HCT116 (cell line): ENCODE measurements at regions not wholly inside any gene's neighbourhood (a gene's known extent, or its start where the extent isn't known, plus 50 kb on each side); places are given as distances from the start of the nearest gene placed in this dataset.

Source experiments
- ATAC-seq: fragments of 200-7000 bp; cut with Tn5 transposase; 2 replicates; pipeline ENCODE4 v1.9.1; 2020; ENCODE audit warnings: mild to moderate bottlenecking, moderate library complexity
- BruUV-seq: library from RNA; stranded (reverse); fragments of 400-500 nt; replicated peaks from 2 replicates; lab custom pipeline; 2021; lab: Mats Ljungman, UMichigan
- CTCF ChIA-PET: fragments of 300-600 bp; sonication (Branson Sonifier 250); formaldehyde crosslinking; loops from one replicate; lab custom pipeline; 2021; ENCODE audit warnings: antibody characterized with exemption; lab: Charles Lee
- POLR2A ChIA-PET: fragments of 300-600, 350-600 bp; sonication (Branson Sonifier 250); formaldehyde crosslinking; loops from one replicate; lab custom pipeline; 2021; ENCODE audit warnings: antibody characterized with exemption; lab: Charles Lee
- RAD21 ChIA-PET, 2 experiments: fragments of 300-600 bp; sonication (Branson Sonifier 250); formaldehyde crosslinking; loops; one replicate each; lab custom pipeline; 2023; ENCODE audit warnings: low total read pairs in 2 of 2; ENCODE audit not compliant: uncharacterized antibody in 2 of 2, unreplicated experiment in 2 of 2, low non-redundant PET in 1 of 2; lab: Charles Lee
- DNase-seq: peaks from one replicate; pipeline ENCODE4 v3.0.0-alpha.2; 2010; ENCODE audit warnings: low read depth, low spot score
- H2AFZ ChIP-seq: fragments of 200-600 bp; shearing (Covaris generic), sonication (generic); 2 replicates; pipeline ENCODE4 v1.6.1; 2017; ENCODE audit warnings: low read depth, mixed run types, mixed read lengths, antibody characterized with exemption, low read length; ENCODE audit not compliant: poor library complexity, severe bottlenecking
- H3K27ac ChIP-seq: 2 replicates; pipeline ENCODE4 v1.5.1; 2012; ENCODE audit warnings: low read depth, low read length
- H3K27me3 ChIP-seq: fragments of 200-600 bp; sonication (generic); 2 replicates; pipeline ENCODE4 v1.6.1; 2016; ENCODE audit warnings: mixed run types, low read length, mixed read lengths; ENCODE audit not compliant: insufficient read depth
- H3K36me3 ChIP-seq, 2 experiments: fragments of 200-500 bp in 1 of 2; fragments of 200-600 bp in 1 of 2; sonication (Bioruptor generic) in 1 of 2; sonication (generic) in 1 of 2; 2 replicates each; pipeline versions ENCODE4 v1.5.1 to v1.6.1; 2014 to 2016; ENCODE audit warnings: low read length in 2 of 2, inconsistent platforms in 1 of 2, mixed read lengths in 1 of 2, mixed run types in 1 of 2; ENCODE audit not compliant: insufficient read depth in 2 of 2, control insufficient read depth in 1 of 2
- H3K4me1 ChIP-seq, 2 experiments: fragments of 200-600 bp in 1 of 2; sonication (generic) in 1 of 2; 2 replicates each; pipeline versions ENCODE4 v1.5.1 to v1.6.1; 2012 to 2017; ENCODE audit warnings: low read length in 2 of 2, inconsistent platforms in 1 of 2, mild to moderate bottlenecking in 1 of 2, mixed read lengths in 1 of 2, mixed run types in 1 of 2, moderate library complexity in 1 of 2; ENCODE audit not compliant: insufficient read depth in 2 of 2, control insufficient read depth in 1 of 2
- H3K4me2 ChIP-seq: fragments of 200-600 bp; sonication (generic); 2 replicates; pipeline ENCODE4 v1.6.1; 2017; ENCODE audit warnings: mixed run types, low read length, mixed read lengths
- H3K4me3 ChIP-seq, 2 experiments: fragments of 200-600 bp in 1 of 2; sonication (generic) in 1 of 2; replicated peaks in 1 of 2; 2 replicates each; pipeline ENCODE4 v1.5.1; 2011 to 2016; ENCODE audit warnings: low read length in 2 of 2, control low read depth in 1 of 2, low read depth in 1 of 2, mild to moderate bottlenecking in 1 of 2, mixed read lengths in 1 of 2, mixed run types in 1 of 2
- H3K79me2 ChIP-seq: fragments of 200-600 bp; sonication (generic); 2 replicates; pipeline ENCODE4 v1.6.1; 2017; ENCODE audit warnings: mild to moderate bottlenecking, mixed run types, low read length, moderate library complexity, mixed read lengths; ENCODE audit not compliant: insufficient read depth
- H3K9ac ChIP-seq: fragments of 200-600 bp; sonication (generic); 2 replicates; pipeline ENCODE4 v1.6.1; 2016; ENCODE audit warnings: low read length, mixed read lengths
- H3K9me2 ChIP-seq: fragments of 200-600 bp; sonication (generic), shearing (Covaris generic); 2 replicates; pipeline ENCODE4 v1.6.1; 2017; ENCODE audit warnings: mixed run types, mild to moderate bottlenecking, moderate library complexity; ENCODE audit not compliant: insufficient read depth
- H3K9me3 ChIP-seq, 2 experiments: fragments of 200-500 bp in 1 of 2; fragments of 200-600 bp in 1 of 2; sonication (Bioruptor generic) in 1 of 2; sonication (generic) in 1 of 2; 2 replicates each; pipeline ENCODE4 v1.6.1; 2014 to 2017; ENCODE audit warnings: low read length in 2 of 2, mixed read lengths in 2 of 2, inconsistent platforms in 1 of 2, low read depth in 1 of 2, mild to moderate bottlenecking in 1 of 2, mixed run types in 1 of 2, moderate library complexity in 1 of 2; ENCODE audit not compliant: control insufficient read depth in 1 of 2, insufficient read depth in 1 of 2
- H4K20me1 ChIP-seq: fragments of 200-600 bp; sonication (generic), shearing (Covaris generic); 2 replicates; pipeline ENCODE4 v1.6.1; 2017; ENCODE audit warnings: mixed run types, mild to moderate bottlenecking, moderate library complexity; ENCODE audit not compliant: insufficient read depth
- CEBPB ChIP-seq: IDR thresholded peaks from 2 replicates; pipeline ENCODE4 v1.6.1; 2012; ENCODE audit warnings: low read depth
- CTCF ChIP-seq, 3 experiments: fragments of 200-600 bp in 1 of 3; sonication (generic) in 1 of 3; IDR thresholded peaks in 2 of 3; conservative IDR thresholded peaks in 1 of 3; 2 replicates each; pipeline ENCODE4 v1.5.1; 2012 to 2017; ENCODE audit warnings: low read depth in 2 of 3, low read length in 2 of 3, antibody characterized with exemption in 1 of 3, borderline replicate concordance in 1 of 3, control low read depth in 1 of 3, mild to moderate bottlenecking in 1 of 3, mixed read lengths in 1 of 3, mixed run types in 1 of 3, moderate library complexity in 1 of 3; ENCODE audit not compliant: insufficient read depth in 1 of 3
- EZH2 ChIP-seq: fragments of 200-600 bp; sonication (generic); IDR thresholded peaks from 2 replicates; pipeline ENCODE4 v1.6.1; 2017; ENCODE audit warnings: antibody characterized with exemption, mixed run types
- ZFX ChIP-seq: fragments of 450-650 bp; IDR thresholded peaks from 2 replicates; pipeline ENCODE4 v1.6.1; 2017
- ZNF274 ChIP-seq: fragments of 200-500 bp; sonication (Bioruptor generic); IDR thresholded peaks from 2 replicates; pipeline ENCODE4 v1.6.1; 2014; ENCODE audit warnings: mild to moderate bottlenecking, low read depth, low read length, inconsistent platforms
- intact Hi-C: fragments of 100-400 bp; cut with micrococcal nuclease; formaldehyde crosslinking; loops from 2 replicates; pipeline ENCODE4 v1.10.0; 2022
- TF ChIP-seq, protein P1 (sequence below): IDR thresholded peaks from 2 replicates; pipeline ENCODE4 v1.6.1; 2012
- TF ChIP-seq, protein P2 (sequence below): IDR thresholded peaks from 2 replicates; pipeline ENCODE4 v1.6.1; 2012

DNA sequence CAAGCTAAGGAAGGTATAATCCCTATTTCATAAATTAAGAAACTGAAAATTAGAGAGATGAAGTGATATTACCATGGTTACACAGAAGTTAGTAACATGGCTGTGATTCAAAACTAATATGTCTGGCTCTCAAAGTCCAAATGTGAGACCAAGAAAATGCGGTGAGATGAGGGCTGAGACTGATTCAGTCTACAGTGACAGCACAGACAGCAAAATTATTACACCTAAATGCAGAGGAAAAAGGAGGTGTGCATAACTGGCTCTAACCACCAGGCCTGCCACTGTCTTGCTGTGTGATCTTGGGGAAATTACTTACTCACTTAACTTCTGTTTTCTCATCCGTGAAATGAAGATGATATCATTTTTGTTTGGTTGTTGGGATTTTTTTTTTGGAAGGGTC, 270.0 kb upstream of the SOX9 start:
- Histone ChIP-seq H4K20me1 (no peaks in the 10 kb centered on the region), H3K27me3 (no peaks in the 10 kb centered on the region), H3K36me3 (no peaks in the 10 kb centered on the region), H3K9ac (no peak overlapping the region), H3K27ac (no peak overlapping the region), H3K9me3 (no peaks in the 10 kb centered on the region), H3K4me1 (no peaks in the 10 kb centered on the region), H2AFZ (no peak overlapping the region), H3K9me2 (no peaks in the 10 kb centered on the region), H3K79me2 (no peaks in the 10 kb centered on the region), H3K4me2 (no peak overlapping the region), H3K4me3 (no peak overlapping the region)
- intact Hi-C loops = no loop called here
- DNase-seq = no peak
- ATAC-seq = no peak
- ChIA-PET POLR2A (no interaction called here), CTCF (no interaction called here), RAD21 (no interaction called here)
- BruUV-seq = no TSS peak
- TF ChIP-seq ZNF274 (no peak), ZFX (no peak), EZH2 (no peak), CTCF (IDR thresholded peaks at IDR 0.05 in 2 of 3, conservative IDR thresholded peaks at IDR 0.05 in 1 of 3; ENCODE audit: borderline replicate concordance in 1 of 3, insufficient read depth in 1 of 3, low read depth in 2 of 3, low read length in 2 of 3) (no peak)
- TF ChIP-seq, protein P1, sequence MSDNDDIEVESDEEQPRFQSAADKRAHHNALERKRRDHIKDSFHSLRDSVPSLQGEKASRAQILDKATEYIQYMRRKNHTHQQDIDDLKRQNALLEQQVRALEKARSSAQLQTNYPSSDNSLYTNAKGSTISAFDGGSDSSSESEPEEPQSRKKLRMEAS = no peak
- TF ChIP-seq, protein P2, sequence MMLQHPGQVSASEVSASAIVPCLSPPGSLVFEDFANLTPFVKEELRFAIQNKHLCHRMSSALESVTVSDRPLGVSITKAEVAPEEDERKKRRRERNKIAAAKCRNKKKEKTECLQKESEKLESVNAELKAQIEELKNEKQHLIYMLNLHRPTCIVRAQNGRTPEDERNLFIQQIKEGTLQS = no peak

DNA sequence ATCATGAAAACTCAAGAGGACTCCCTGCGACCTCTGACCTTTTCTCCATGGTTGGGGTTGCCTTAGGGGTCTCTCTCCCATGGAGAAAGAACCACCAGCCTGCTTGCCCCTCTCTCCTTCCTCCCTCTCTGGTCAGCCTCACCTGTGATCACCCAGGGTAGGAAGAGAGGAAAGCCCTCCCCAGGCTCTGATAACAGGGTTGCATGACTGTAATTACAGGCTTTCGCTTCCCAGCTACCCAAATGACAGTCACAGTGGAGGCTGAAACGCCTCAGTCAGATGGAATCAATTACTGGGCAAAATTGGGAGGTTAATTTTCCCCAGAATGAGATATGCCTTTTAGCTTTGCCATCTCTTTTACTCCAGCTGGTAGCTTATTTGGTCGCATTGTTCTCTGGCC, 265.8 kb upstream of the SOX9 start:
- H3K9ac ChIP-seq = no peak overlapping the region
- no peaks in the 10 kb centered on the region for H4K20me1 ChIP-seq
- ChIA-PET CTCF (no interaction called here), POLR2A (no interaction called here), RAD21 (no interaction called here)
- H3K4me3 ChIP-seq = no peak overlapping the region
- BruUV-seq = no TSS peak
- DNase-seq = no peak
- H3K4me1 ChIP-seq = no peaks in the 10 kb centered on the region
- H3K9me2 ChIP-seq = no peaks in the 10 kb centered on the region
- H3K9me3 ChIP-seq = no peaks in the 10 kb centered on the region
- no peak overlapping the region for H3K4me2 ChIP-seq
- no peak overlapping the region for H3K27ac ChIP-seq
- intact Hi-C loops = no loop called here
- no peaks in the 10 kb centered on the region for H3K36me3 ChIP-seq
- no peaks in the 10 kb centered on the region for H3K79me2 ChIP-seq
- no peak overlapping the region for H2AFZ ChIP-seq
- no peaks in the 10 kb centered on the region for H3K27me3 ChIP-seq
- ATAC-seq = no peak
- TF ChIP-seq ZFX = no peak
- TF ChIP-seq CEBPB = no peak
